Loucy (cell line): ENCODE measurements at regions not wholly inside any gene's neighbourhood (a gene's known extent, or its start where the extent isn't known, plus 50 kb on each side); places are given as distances from the start of the nearest gene placed in this dataset.

Source experiments
- H2AFZ ChIP-seq: fragments of 200-600 bp; sonication (generic); 2 replicates; pipeline ENCODE4 v1.6.0; 2016; ENCODE audit warnings: antibody characterized with exemption, mild to moderate bottlenecking, low read length, moderate library complexity
- H3F3A ChIP-seq: fragments of 200-600 bp; 2 replicates; pipeline ENCODE4 v1.6.0; 2016; ENCODE audit warnings: antibody characterized with exemption, low read depth, mild to moderate bottlenecking
- H3K27me3 ChIP-seq: fragments of 200-600 bp; sonication (generic); 2 replicates; pipeline ENCODE4 v1.6.1; 2014; ENCODE audit warnings: low read length, mild to moderate bottlenecking; ENCODE audit not compliant: insufficient read depth, poor library complexity, severe bottlenecking
- H3K36me3 ChIP-seq: fragments of 200-600 bp; sonication (generic); 2 replicates; pipeline ENCODE4 v1.6.1; 2016; ENCODE audit warnings: low read length; ENCODE audit not compliant: insufficient read depth
- H3K4me1 ChIP-seq: fragments of 200-600 bp; sonication (generic); 2 replicates; pipeline ENCODE4 v1.5.1; 2014; ENCODE audit warnings: low read length, mild to moderate bottlenecking; ENCODE audit not compliant: insufficient read depth, poor library complexity, severe bottlenecking
- H3K4me2 ChIP-seq: fragments of 200-600 bp; sonication (generic); 2 replicates; pipeline ENCODE4 v1.6.0; 2014; ENCODE audit warnings: antibody characterized with exemption, low read length, low read depth, mild to moderate bottlenecking; ENCODE audit not compliant: poor library complexity, severe bottlenecking
- H3K4me3 ChIP-seq: fragments of 200-600 bp; sonication (generic); 2 replicates; pipeline ENCODE4 v1.5.1; 2014; ENCODE audit warnings: low read length, mild to moderate bottlenecking, mixed read lengths; ENCODE audit not compliant: poor library complexity, severe bottlenecking
- H3K79me2 ChIP-seq: fragments of 200-600 bp; sonication (generic); 2 replicates; pipeline ENCODE4 v1.6.1; 2014; ENCODE audit warnings: low read length; ENCODE audit not compliant: insufficient read depth
- H3K9ac ChIP-seq: fragments of 200-600 bp; sonication (generic); 2 replicates; pipeline ENCODE4 v1.6.0; 2014; ENCODE audit warnings: mild to moderate bottlenecking, low read depth, low read length, moderate library complexity; ENCODE audit not compliant: poor library complexity, severe bottlenecking
- H3K9me2 ChIP-seq: fragments of 200-600 bp; sonication (generic); replicated peaks from 2 replicates; pipeline ENCODE4 v1.6.1; 2016; ENCODE audit warnings: low read depth, low read length, mixed read lengths
- H3K9me3 ChIP-seq: fragments of 200-600 bp; sonication (generic); 2 replicates; pipeline ENCODE4 v1.6.1; 2014; ENCODE audit warnings: mild to moderate bottlenecking, antibody characterized with exemption, low read length, low read depth; ENCODE audit not compliant: insufficient read depth
- H4K20me1 ChIP-seq: fragments of 200-600 bp; sonication (generic); 2 replicates; pipeline ENCODE4 v1.6.0; 2014; ENCODE audit warnings: antibody characterized with exemption, low read length, mild to moderate bottlenecking; ENCODE audit not compliant: insufficient read depth, poor library complexity, severe bottlenecking
- CTCF ChIP-seq: fragments of 200-600 bp; sonication (generic); conservative IDR thresholded peaks from 2 replicates; pipeline ENCODE4 v1.5.1; 2014; ENCODE audit warnings: mild to moderate bottlenecking, antibody characterized with exemption, low read length
- EZH2phosphoT487 ChIP-seq: fragments of 200-600 bp; IDR thresholded peaks from 2 replicates; pipeline ENCODE4 v1.6.1; 2018; ENCODE audit warnings: antibody characterized with exemption, mild to moderate bottlenecking, moderate library complexity, borderline replicate concordance

GRCh38 chr12:111250251-111250881 is 118.5 kb downstream of the PHETA1 start:
- Histone ChIP-seq H2AFZ (no peak overlapping the region), H3K9me2 (no peaks in the 10 kb centered on the region), H3K9me3 (no peaks in the 10 kb centered on the region), H3K4me3 (no peak overlapping the region), H3K4me2 (no peak overlapping the region), H3F3A (no peaks in the 10 kb centered on the region), H4K20me1 (no peaks in the 10 kb centered on the region), H3K36me3 (no peaks in the 10 kb centered on the region), H3K4me1 (no peaks in the 10 kb centered on the region), H3K9ac (no peak overlapping the region), H3K79me2 (no peaks in the 10 kb centered on the region), H3K27me3 (no peaks in the 10 kb centered on the region)
- TF ChIP-seq EZH2phosphoT487 (no peak), CTCF (no peak)

DNA sequence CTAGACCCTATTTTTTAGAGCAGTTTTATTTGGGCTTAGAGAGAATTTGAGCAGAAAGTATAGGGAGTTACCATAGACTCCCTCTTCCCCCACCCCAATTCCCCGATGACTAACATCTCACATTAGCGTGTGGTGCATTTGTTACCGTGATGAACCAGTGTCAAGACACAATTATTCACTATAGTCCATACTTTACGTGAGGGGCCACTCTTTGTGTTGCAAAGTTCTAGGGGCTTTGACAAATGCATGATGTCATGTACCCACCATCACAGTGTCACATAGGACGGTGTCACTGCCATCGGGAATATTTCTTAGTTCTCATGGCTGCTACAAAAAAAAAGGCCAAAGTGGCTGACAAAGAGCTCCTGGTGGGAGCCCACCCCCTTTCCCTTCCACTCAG is 119.1 kb downstream of the PHETA1 start:
- no peak overlapping the region for H3K4me2 ChIP-seq
- H2AFZ ChIP-seq: no peak overlapping the region
- H3K4me1 ChIP-seq: no peaks in the 10 kb centered on the region
- no peaks in the 10 kb centered on the region for H4K20me1 ChIP-seq
- no peaks in the 10 kb centered on the region for H3F3A ChIP-seq
- H3K9me2 ChIP-seq: no peaks in the 10 kb centered on the region
- H3K9ac ChIP-seq: no peak overlapping the region
- no peaks in the 10 kb centered on the region for H3K79me2 ChIP-seq
- no peak for TF ChIP-seq EZH2phosphoT487
- no peak for TF ChIP-seq CTCF
- no peaks in the 10 kb centered on the region for H3K9me3 ChIP-seq
- no peaks in the 10 kb centered on the region for H3K36me3 ChIP-seq
- no peak overlapping the region for H3K4me3 ChIP-seq
- H3K27me3 ChIP-seq: no peaks in the 10 kb centered on the region

GRCh38 chr12:111249018-111249370 is 119.9 kb downstream of the PHETA1 start:
- H3K9me3 ChIP-seq: no peaks in the 10 kb centered on the region
- no peaks in the 10 kb centered on the region for H3K4me1 ChIP-seq
- H3K27me3 ChIP-seq: no peaks in the 10 kb centered on the region
- no peak overlapping the region for H3K9ac ChIP-seq
- no peak overlapping the region for H3K4me2 ChIP-seq
- no peaks in the 10 kb centered on the region for H3K9me2 ChIP-seq
- no peak overlapping the region for H3K4me3 ChIP-seq
- no peak overlapping the region for H2AFZ ChIP-seq
- no peaks in the 10 kb centered on the region for H3F3A ChIP-seq
- H3K36me3 ChIP-seq: no peaks in the 10 kb centered on the region
- TF ChIP-seq CTCF (no peak), EZH2phosphoT487 (no peak)
- H3K79me2 ChIP-seq: no peaks in the 10 kb centered on the region
- no peaks in the 10 kb centered on the region for H4K20me1 ChIP-seq
